SK-N-SH (cell line): ENCODE measurements at regions not wholly inside any gene's neighbourhood (a gene's known extent, or its start where the extent isn't known, plus 50 kb on each side); places are given as distances from the start of the nearest gene placed in this dataset.
A peak's percentile ranks its signal among the peaks of the same experiment; 100 is the strongest.

Source experiments
- CTCF ChIA-PET: fragments of 300-600, 350-600 bp; formaldehyde crosslinking; extraction: SDS; loops from one replicate; lab custom pipeline; 2021; lab: Yijun Ruan, JAX
- POLR2A ChIA-PET: fragments of 350-600 bp; sonication (Branson Sonifier 250); formaldehyde crosslinking; extraction: SDS; loops from one replicate; lab custom pipeline; 2020; ENCODE audit warnings: antibody characterized with exemption, inconsistent platforms; lab: Yijun Ruan, JAX
- DNase-seq: peaks from one replicate; pipeline ENCODE4 v3.0.0; 2012
- H2AFZ ChIP-seq: fragments of 200-600 bp; sonication (generic); 2 replicates; pipeline ENCODE4 v1.8.1; 2016; ENCODE audit warnings: antibody characterized with exemption, mild to moderate bottlenecking, low read depth
- H3F3A ChIP-seq: fragments of 200-600 bp; sonication (generic); replicated peaks from 2 replicates; pipeline ENCODE3; 2016; ENCODE audit warnings: antibody characterized with exemption, mild to moderate bottlenecking; ENCODE audit not compliant: insufficient read depth
- H3K27ac ChIP-seq, 2 experiments: fragments of 200-500 bp in 1 of 2; fragments of 200-600 bp in 1 of 2; sonication (Bioruptor generic) in 1 of 2; sonication (generic), shearing (Covaris generic) in 1 of 2; 2 replicates each; pipeline versions ENCODE4 v1.5.1 to v1.6.1; 2014 to 2016; ENCODE audit warnings: low read depth in 2 of 2, inconsistent platforms in 1 of 2, low read length in 1 of 2, mild to moderate bottlenecking in 1 of 2, mixed read lengths in 1 of 2
- H3K27me3 ChIP-seq: fragments of 200-600 bp; sonication (generic), shearing (Covaris generic); 2 replicates; pipeline ENCODE4 v1.6.1; 2016; ENCODE audit warnings: mixed run types; ENCODE audit not compliant: insufficient read depth
- H3K36me3 ChIP-seq, 2 experiments: fragments of 200-500 bp in 1 of 2; fragments of 200-600 bp in 1 of 2; sonication (Bioruptor generic) in 1 of 2; sonication (generic) in 1 of 2; replicated peaks in 1 of 2; 2 replicates each; pipeline versions ENCODE3 to v1.5.1; 2014 to 2016; ENCODE audit warnings: low read length in 1 of 2, mild to moderate bottlenecking in 1 of 2; ENCODE audit not compliant: insufficient read depth in 2 of 2, control insufficient read depth in 1 of 2
- H3K4me1 ChIP-seq, 2 experiments: fragments of 200-500 bp in 1 of 2; fragments of 200-600 bp in 1 of 2; sonication (Bioruptor generic) in 1 of 2; sonication (generic), shearing (Covaris generic) in 1 of 2; 2 replicates each; pipeline versions ENCODE4 v1.5.1 to v1.6.1; 2014 to 2016; ENCODE audit warnings: low read depth in 1 of 2, low read length in 1 of 2, mixed run types in 1 of 2; ENCODE audit not compliant: insufficient read depth in 2 of 2, control insufficient read depth in 1 of 2
- H3K4me2 ChIP-seq: fragments of 200-600 bp; sonication (generic), shearing (Covaris generic); 2 replicates; pipeline ENCODE4 v1.6.1; 2017; ENCODE audit warnings: mixed run types
- H3K4me3 ChIP-seq, 2 experiments: fragments of 200-500 bp in 1 of 2; fragments of 200-600 bp in 1 of 2; sonication (Bioruptor generic) in 1 of 2; sonication (generic), shearing (Covaris generic) in 1 of 2; 2 replicates each; pipeline versions ENCODE4 v1.5.1 to v1.8.1; 2014 to 2016; ENCODE audit warnings: low read depth in 2 of 2, inconsistent platforms in 1 of 2, low read length in 1 of 2, mild to moderate bottlenecking in 1 of 2, mixed read lengths in 1 of 2, moderate library complexity in 1 of 2
- H3K79me2 ChIP-seq: fragments of 200-600 bp; sonication (generic); 2 replicates; pipeline ENCODE4 v1.8.1; 2017; ENCODE audit warnings: mild to moderate bottlenecking; ENCODE audit not compliant: insufficient read depth
- H3K9ac ChIP-seq: fragments of 200-600 bp; sonication (generic); 2 replicates; pipeline ENCODE4 v1.6.1; 2017; ENCODE audit warnings: mixed run types
- H3K9me2 ChIP-seq: fragments of 200-600 bp; sonication (generic); 2 replicates; pipeline ENCODE4 v1.6.1; 2017; ENCODE audit warnings: mixed run types
- H3K9me3 ChIP-seq: fragments of 200-600 bp; sonication (generic); 2 replicates; pipeline ENCODE4 v1.6.1; 2017; ENCODE audit warnings: mixed run types, mild to moderate bottlenecking, moderate library complexity
- H4K20me1 ChIP-seq: fragments of 200-600 bp; sonication (generic); 2 replicates; pipeline ENCODE4 v1.6.1; 2017; ENCODE audit warnings: mild to moderate bottlenecking, mixed run types; ENCODE audit not compliant: insufficient read depth
- EP300 ChIP-seq, 2 experiments: IDR thresholded peaks; 2 replicates each; pipeline versions ENCODE4 v1.4.0 to v1.6.1; 2012; ENCODE audit warnings: borderline replicate concordance in 1 of 2, low read depth in 1 of 2, low read length in 1 of 2
- EZH2phosphoT487 ChIP-seq: fragments of 200-600 bp; sonication (generic); IDR thresholded peaks from 2 replicates; pipeline ENCODE4 v1.6.1; 2017; ENCODE audit warnings: low read depth, mixed run types, mild to moderate bottlenecking, antibody characterized with exemption, moderate library complexity, borderline replicate concordance
- FOSL2 ChIP-seq: IDR thresholded peaks from 2 replicates; pipeline ENCODE4 v1.4.0; 2012; ENCODE audit warnings: low read depth, mild to moderate bottlenecking, moderate library complexity, borderline replicate concordance
- FOXJ3 ChIP-seq: sonication (generic); formaldehyde crosslinking; IDR thresholded peaks from 2 replicates; pipeline ENCODE4 v1.5.1; 2020; ENCODE audit warnings: mild to moderate bottlenecking, missing genetic modification reagents
- FOXM1 ChIP-seq: IDR thresholded peaks from 2 replicates; pipeline ENCODE4 v1.4.0; 2012; ENCODE audit warnings: low read depth, mild to moderate bottlenecking
- GATA2 ChIP-seq: sonication (generic); formaldehyde crosslinking; IDR thresholded peaks from 2 replicates; pipeline ENCODE4 v1.5.0; 2020; ENCODE audit warnings: mild to moderate bottlenecking, missing genetic modification reagents
- IRF3 ChIP-seq: fragments of 150-350 bp; IDR thresholded peaks from 2 replicates; pipeline ENCODE4 v1.6.1; 2016; ENCODE audit warnings: mild to moderate bottlenecking, low read depth, low read length
- JUND ChIP-seq: IDR thresholded peaks from 2 replicates; pipeline ENCODE4 v1.4.0; 2012
- MXI1 ChIP-seq: IDR thresholded peaks from 2 replicates; pipeline ENCODE4 v1.6.1; 2012; ENCODE audit warnings: mild to moderate bottlenecking, low read depth, low read length, improper control_type of control experiment
- NRF1 ChIP-seq: IDR thresholded peaks from 2 replicates; pipeline ENCODE4 v1.6.1; 2012; ENCODE audit warnings: low read depth, mild to moderate bottlenecking, low read length
- PBX3 ChIP-seq: IDR thresholded peaks from 2 replicates; pipeline ENCODE4; 2012
- RAD21 ChIP-seq: IDR thresholded peaks from 2 replicates; pipeline ENCODE4 v1.6.1; 2012; ENCODE audit warnings: mild to moderate bottlenecking, low read length
- RCOR1 ChIP-seq: fragments of 150-350 bp; IDR thresholded peaks from 2 replicates; pipeline ENCODE4 v1.6.1; 2017; ENCODE audit warnings: antibody characterized with exemption, low read length
- SIN3A ChIP-seq: IDR thresholded peaks from 2 replicates; pipeline ENCODE4 v1.6.1; 2012; ENCODE audit warnings: low read depth, mild to moderate bottlenecking, low read length, moderate library complexity, borderline replicate concordance
- SMC3 ChIP-seq: IDR thresholded peaks from 2 replicates; pipeline ENCODE4 v1.6.1; 2012; ENCODE audit warnings: low read depth, low read length, improper control_type of control experiment
- TAF1 ChIP-seq: IDR thresholded peaks from 2 replicates; pipeline ENCODE4 v1.6.1; 2012; ENCODE audit warnings: low read depth, mild to moderate bottlenecking, low read length, moderate library complexity, borderline replicate concordance
- USF1 ChIP-seq: IDR thresholded peaks from 2 replicates; pipeline ENCODE4 v1.4.0; 2012; ENCODE audit warnings: low read depth, borderline replicate concordance
- USF2 ChIP-seq: fragments of 150-350 bp; IDR thresholded peaks from 2 replicates; pipeline ENCODE4 v1.6.1; 2017; ENCODE audit warnings: antibody characterized with exemption, low read length, low read depth, borderline replicate concordance
- YY1 ChIP-seq: IDR thresholded peaks from 2 replicates; pipeline ENCODE4 v1.4.0; 2012; ENCODE audit warnings: low read depth, mild to moderate bottlenecking
- ZBTB33 ChIP-seq: IDR thresholded peaks from 2 replicates; pipeline ENCODE4 v1.4.0; 2012; ENCODE audit warnings: low read depth, borderline replicate concordance
- WGBS: methylation state at CpG from one replicate; pipeline ENCODE4 v1.1.6; 2017; ENCODE audit warnings: low lambda C conversion rate; 5-methylcytosine and 5-hydroxymethylcytosine counted together

- TF ChIP-seq MXI1: no peak
- no peak for TF ChIP-seq RCOR1
- no peak for TF ChIP-seq SIN3A
- TF ChIP-seq USF2: no peak
- no peak for TF ChIP-seq EZH2phosphoT487
- TF ChIP-seq, all 33 proteins: peak for 0
Observed at GRCh38 chr7:52609511-52609910, 425.9 kb upstream of the POM121L12 start (continued).

GRCh38 chr7:52592698-52593097, 442.7 kb upstream of the POM121L12 start:
- Histone ChIP-seq H3K27me3 (no peaks in the 10 kb centered on the region), H3K9ac (no peak overlapping the region), H3K4me2 (no peak overlapping the region), H3K9me3 (peaks cover 10% of the 10 kb centered on the region; the same call in 1 of the 2 replicates), H3K36me3 (no peaks in the 10 kb centered on the region), H3K79me2 (no peaks in the 10 kb centered on the region), H3K4me1 (no peaks in the 10 kb centered on the region; a peak in 1 of 4 replicates), H3K27ac (no peak overlapping the region), H3F3A (no peaks in the 10 kb centered on the region), H2AFZ (no peak overlapping the region), H3K4me3 (no peak overlapping the region), H4K20me1 (no peaks in the 10 kb centered on the region), H3K9me2 (no peaks in the 10 kb centered on the region)
- POLR2A ChIA-PET: no interaction called here
- no peak for TF ChIP-seq GATA2 (CRISPR knock-in tag)
- peak; percentile 20; the same call in 1 of the 2 replicates for TF ChIP-seq RAD21
- no peak for TF ChIP-seq IRF3
- TF ChIP-seq FOXM1: no peak
- WGBS: 21% methylated on average over 3 of the region's 3 CpGs
- CTCF ChIA-PET: interaction anchor here (1.0 kb wide), 1 partner anchor 17 kb away, joined by 3 read pairs; no protein-coding TSS in a partner anchor
- DNase-seq: no peak

GRCh38 chr7:52586704-52587103, 448.7 kb upstream of the POM121L12 start:
- Histone ChIP-seq H3K9me3 (peaks cover 10% of the 10 kb centered on the region; the same call in 1 of the 2 replicates), H3K27me3 (no peaks in the 10 kb centered on the region), H2AFZ (no peak overlapping the region), H3K4me1 (no peaks in the 10 kb centered on the region; a peak in 1 of 4 replicates), H3K79me2 (no peaks in the 10 kb centered on the region), H3K36me3 (no peaks in the 10 kb centered on the region), H3K9me2 (peaks cover 7% of the 10 kb centered on the region; the same call in 1 of the 2 replicates), H3K4me3 (no peak overlapping the region), H3K27ac (no peak overlapping the region), H4K20me1 (no peaks in the 10 kb centered on the region), H3K4me2 (no peak overlapping the region), H3F3A (no peaks in the 10 kb centered on the region), H3K9ac (no peak overlapping the region)
- POLR2A ChIA-PET: no interaction called here
- DNase-seq: no peak
- WGBS: 11% methylated on average over 4 of the region's 4 CpGs
- CTCF ChIA-PET: interaction anchor here (0.8 kb wide), 2 partner anchors 14 to 60 kb away, joined by 3 read pairs; no protein-coding TSS in a partner anchor
- TF ChIP-seq SMC3 (no peak), JUND (no peak), YY1 (no peak), RAD21 (no peak), RCOR1 (no peak), EP300 (IDR thresholded peaks at IDR 0.05; ENCODE audit: borderline replicate concordance in 1 of 2, low read depth in 1 of 2, low read length in 1 of 2) (no peak), MXI1 (no peak), NRF1 (no peak), TAF1 (no peak), SIN3A (no peak), EZH2phosphoT487 (no peak), FOXJ3 (CRISPR knock-in tag) (no peak), PBX3 (no peak), FOXM1 (no peak), FOSL2 (no peak), USF1 (no peak), ZBTB33 (no peak)
